Lung (tissue), 11 donors: ENCODE measurements at regions not wholly inside any gene's neighbourhood (a gene's known extent, or its start where the extent isn't known, plus 50 kb on each side); places are given as distances from the start of the nearest gene placed in this dataset.

ENCODE experiments used
- ATAC-seq: fragments of 200-7000 bp; cut with Tn5 transposase; one replicate; pipeline ENCODE4 v1.9.1; 2020; ENCODE audit warnings: moderate number of reproducible peaks; ENCODE audit not compliant: insufficient read depth, low FRiP score
- DNase-seq, 3 donors: peaks; one replicate each; pipeline ENCODE4 v3.0.0-alpha.2; 2013 to 2017
- H3K27ac ChIP-seq, 2 donors: one replicate each; pipeline ENCODE4 v1.5.1; 2013; ENCODE audit warnings: mild to moderate bottlenecking in 2 of 2, moderate library complexity in 2 of 2, control low read depth in 1 of 2, inconsistent platforms in 1 of 2, low read depth in 1 of 2, low read length in 1 of 2
- H3K27me3 ChIP-seq, 3 donors: one replicate each; pipeline ENCODE4 v1.5.1; 2013; ENCODE audit warnings: low read length in 2 of 3; ENCODE audit not compliant: control insufficient read depth in 3 of 3, insufficient read depth in 3 of 3
- H3K36me3 ChIP-seq, 4 donors: one replicate each; pipeline ENCODE4 v1.5.1; 2013; ENCODE audit warnings: low read length in 4 of 4, mild to moderate bottlenecking in 1 of 4, moderate library complexity in 1 of 4; ENCODE audit not compliant: control insufficient read depth in 4 of 4, insufficient read depth in 4 of 4
- H3K4me1 ChIP-seq, 5 donors: one replicate each; pipeline ENCODE4 v1.5.1; 2013; ENCODE audit warnings: low read length in 5 of 5, mild to moderate bottlenecking in 2 of 5, moderate library complexity in 1 of 5; ENCODE audit not compliant: control insufficient read depth in 5 of 5, insufficient read depth in 5 of 5
- H3K4me3 ChIP-seq: one replicate; pipeline ENCODE4 v1.5.1; 2013; ENCODE audit warnings: mild to moderate bottlenecking, control low read depth, moderate library complexity
- H3K9ac ChIP-seq, 2 donors: one replicate each; pipeline ENCODE4 v1.5.1; 2013; ENCODE audit warnings: low read length in 2 of 2, control low read depth in 1 of 2; ENCODE audit not compliant: insufficient read depth in 1 of 2
- H3K9me3 ChIP-seq, 4 donors: one replicate each; pipeline ENCODE4 v1.5.1; 2013; ENCODE audit warnings: low read length in 3 of 4, mild to moderate bottlenecking in 1 of 4, moderate library complexity in 1 of 4; ENCODE audit not compliant: control insufficient read depth in 4 of 4, insufficient read depth in 3 of 4
- WGBS, 2 donors: extraction: QIAGEN DNeasy Blood & Tissue Kit; methylation state at CpG; one replicate each; pipeline ENCODE4 v1.1.7; 2013; 5-methylcytosine and 5-hydroxymethylcytosine counted together
- TF ChIP-seq, protein P1 (sequence below): IDR thresholded peaks from 2 replicates; pipeline ENCODE4 v1.5.1; 2012; ENCODE audit warnings: mild to moderate bottlenecking; ENCODE audit errors: control extremely low read depth, extremely low read depth
- donor health status: control.
- donor health status: control.
- donor health status: Bipolar disorder and iron deficiency.
- donor health status: healthy.
- donor health status: DM: yes; HTN: yes; CAD: no.

DNA sequence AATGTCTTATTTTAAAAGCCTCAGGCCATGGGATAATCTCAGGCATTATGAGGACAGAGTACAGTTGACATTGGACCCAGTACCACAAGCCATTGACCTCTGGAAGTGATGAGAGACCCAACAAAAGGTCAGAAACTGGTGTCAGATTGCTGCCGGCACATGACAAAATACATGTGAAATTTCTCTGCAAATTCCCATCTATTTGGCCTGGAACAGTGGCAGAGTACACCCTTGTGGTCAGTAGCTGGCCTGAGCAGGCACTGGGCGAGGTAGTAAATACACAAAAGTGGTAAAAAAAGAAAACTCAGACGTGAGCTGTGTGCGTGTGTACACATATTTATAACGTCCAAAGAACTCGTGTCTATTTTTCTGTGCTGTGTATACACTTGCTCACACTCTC, 155.5 kb downstream of the DHX15 start:
- DNase-seq (peak in 1 of 3 donors; percentile 9), ATAC-seq (no peak)
- TF ChIP-seq, protein P1, sequence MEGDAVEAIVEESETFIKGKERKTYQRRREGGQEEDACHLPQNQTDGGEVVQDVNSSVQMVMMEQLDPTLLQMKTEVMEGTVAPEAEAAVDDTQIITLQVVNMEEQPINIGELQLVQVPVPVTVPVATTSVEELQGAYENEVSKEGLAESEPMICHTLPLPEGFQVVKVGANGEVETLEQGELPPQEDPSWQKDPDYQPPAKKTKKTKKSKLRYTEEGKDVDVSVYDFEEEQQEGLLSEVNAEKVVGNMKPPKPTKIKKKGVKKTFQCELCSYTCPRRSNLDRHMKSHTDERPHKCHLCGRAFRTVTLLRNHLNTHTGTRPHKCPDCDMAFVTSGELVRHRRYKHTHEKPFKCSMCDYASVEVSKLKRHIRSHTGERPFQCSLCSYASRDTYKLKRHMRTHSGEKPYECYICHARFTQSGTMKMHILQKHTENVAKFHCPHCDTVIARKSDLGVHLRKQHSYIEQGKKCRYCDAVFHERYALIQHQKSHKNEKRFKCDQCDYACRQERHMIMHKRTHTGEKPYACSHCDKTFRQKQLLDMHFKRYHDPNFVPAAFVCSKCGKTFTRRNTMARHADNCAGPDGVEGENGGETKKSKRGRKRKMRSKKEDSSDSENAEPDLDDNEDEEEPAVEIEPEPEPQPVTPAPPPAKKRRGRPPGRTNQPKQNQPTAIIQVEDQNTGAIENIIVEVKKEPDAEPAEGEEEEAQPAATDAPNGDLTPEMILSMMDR: no peak
- H3K36me3 ChIP-seq: no peaks in the 10 kb centered on the region
- H3K27me3 ChIP-seq: no peaks in the 10 kb centered on the region
- peaks cover 0 to 3% (median 0%) of the 10 kb centered on the region in 5 donors for H3K4me1 ChIP-seq
- H3K9ac ChIP-seq: no peak overlapping the region
- H3K4me3 ChIP-seq: no peak overlapping the region
- H3K27ac ChIP-seq: no peak overlapping the region
- peaks cover 0 to 2% (median 0%) of the 10 kb centered on the region in 4 donors for H3K9me3 ChIP-seq
- 66 to 81% methylated on average over 6 of the region's 6 CpGs for WGBS, 2 donors

DNA sequence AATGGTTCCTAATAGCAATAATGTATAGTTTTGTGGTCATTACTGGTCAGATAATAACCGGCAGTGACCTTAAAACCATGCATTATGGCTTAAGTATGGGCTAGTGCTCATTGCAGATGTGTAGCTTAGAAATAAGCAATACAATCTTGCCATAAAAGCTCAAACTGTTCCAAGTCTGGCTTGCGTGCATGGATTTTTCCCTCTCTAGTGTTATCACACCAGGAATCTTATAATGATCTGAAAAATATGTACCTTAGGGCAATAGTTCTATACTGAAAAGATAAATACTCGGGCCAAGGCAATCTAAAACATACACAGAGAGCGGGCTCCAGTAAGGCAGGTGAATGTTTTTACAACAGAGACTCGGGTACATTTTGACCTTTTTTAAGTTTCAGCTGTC, 157.8 kb downstream of the DHX15 start:
- H3K27me3 ChIP-seq: no peaks in the 10 kb centered on the region
- H3K9me3 ChIP-seq: peaks cover 0 to 2% (median 0%) of the 10 kb centered on the region in 4 donors
- WGBS, 2 donors: 83 to 89% methylated on average over 5 of the region's 5 CpGs
- no peaks in the 10 kb centered on the region for H3K36me3 ChIP-seq
- H3K9ac ChIP-seq: no peak overlapping the region
- no peaks in the 10 kb centered on the region for H3K4me1 ChIP-seq
- H3K27ac ChIP-seq: no peak overlapping the region
- no peak overlapping the region for H3K4me3 ChIP-seq
- TF ChIP-seq, protein P1: no peak
- DNase-seq (no peak), ATAC-seq (no peak)

DNA sequence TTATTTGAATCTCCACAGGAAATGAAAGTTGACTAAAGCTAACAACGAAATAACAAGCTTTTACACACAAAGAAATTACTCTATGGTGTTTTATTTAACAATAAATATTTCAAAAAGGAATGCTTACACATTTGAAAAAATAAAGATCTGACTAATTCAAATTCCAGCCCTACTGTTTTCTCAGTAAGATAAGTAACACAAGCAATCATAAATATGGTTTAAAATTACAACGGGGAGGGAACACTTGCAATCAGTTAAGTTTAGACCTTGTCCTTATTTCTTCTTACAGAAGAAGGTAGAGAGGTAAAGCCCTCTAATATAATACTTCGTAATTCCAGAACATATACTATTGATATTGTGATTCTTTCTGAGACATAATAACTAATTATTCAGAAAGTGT, 158.5 kb downstream of the DHX15 start:
- no peaks in the 10 kb centered on the region for H3K36me3 ChIP-seq

DNA sequence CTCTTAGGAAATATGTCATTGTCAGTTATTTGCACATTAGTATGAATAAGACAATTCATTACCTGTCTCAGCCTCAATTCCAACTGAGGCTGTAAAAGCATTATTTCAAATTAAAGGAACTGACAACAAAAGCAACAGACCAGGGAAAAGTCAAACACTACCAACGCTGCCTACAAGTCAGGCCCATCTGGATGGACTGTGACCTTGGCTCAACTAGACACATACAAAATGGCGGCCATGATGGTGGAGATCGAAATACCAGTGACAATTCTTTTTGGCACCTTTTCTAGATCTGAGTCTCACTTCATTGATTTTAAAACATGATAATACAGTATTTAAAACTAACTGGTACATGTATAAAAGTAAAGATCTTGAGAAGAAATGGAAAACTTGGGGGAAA, 160.7 kb downstream of the DHX15 start:
- DNase-seq (no peak), ATAC-seq (no peak)
- TF ChIP-seq, protein P1: no peak
- peaks cover 0 to 5% (median 0%) of the 10 kb centered on the region in 5 donors for H3K4me1 ChIP-seq
- no peak overlapping the region for H3K4me3 ChIP-seq
- H3K27ac ChIP-seq: no peak overlapping the region
- WGBS, 2 donors: 95 to 100% methylated on average over 3 of the region's 3 CpGs
- H3K9me3 ChIP-seq: no peaks in the 10 kb centered on the region
- no peak overlapping the region for H3K9ac ChIP-seq
- no peaks in the 10 kb centered on the region for H3K36me3 ChIP-seq
- no peaks in the 10 kb centered on the region for H3K27me3 ChIP-seq

More for the DNA sequence above, 158.5 kb downstream of the DHX15 start:
- no peaks in the 10 kb centered on the region for H3K4me1 ChIP-seq
- no peak overlapping the region for H3K4me3 ChIP-seq
- H3K27ac ChIP-seq: no peak overlapping the region
- ATAC-seq (no peak), DNase-seq (no peak)
- TF ChIP-seq, protein P1: no peak
- WGBS, 2 donors: 72 to 74% methylated on average over 3 of the region's 3 CpGs
- H3K27me3 ChIP-seq: no peaks in the 10 kb centered on the region
- peaks cover 0 to 2% (median 0%) of the 10 kb centered on the region in 4 donors for H3K9me3 ChIP-seq
- H3K9ac ChIP-seq: no peak overlapping the region
